ENCODE measurements at regions not wholly inside any gene's neighbourhood (a gene's known extent, or its start where the extent isn't known, plus 50 kb on each side); places are given as distances from the start of the nearest gene placed in this dataset.

- TF ChIP-seq JUN (IDR thresholded peaks at IDR 0.05; ENCODE audit: low read depth, low read length) (no peak), PHF8 (conservative IDR thresholded peaks at IDR 0.05; ENCODE audit: low read depth, low read length) (no peak), ATF3 (IDR thresholded peaks at IDR 0.05; ENCODE audit: insufficient read depth, low read depth, low read length) (no peak), SIX5 (IDR thresholded peaks at IDR 0.05; ENCODE audit: low read depth, low read length) (no peak), FOSL1 (IDR thresholded peaks at IDR 0.05; ENCODE audit: insufficient read depth, low read depth, low read length) (no peak), NRF1 (IDR thresholded peaks at IDR 0.05; ENCODE audit: low read depth, low read length) (no peak), CEBPB (IDR thresholded peaks at IDR 0.05; ENCODE audit: low read depth, low read length) (no peak), USF2 (IDR thresholded peaks at IDR 0.05; ENCODE audit: low read length) (no peak)
Observed at GRCh38 chr19:32168111-32168510, 177.3 kb upstream of the ZNF507 start (continued).
